Neural progenitor cell (in vitro differentiated cells): ENCODE measurements at regions not wholly inside any gene's neighbourhood (a gene's known extent, or its start where the extent isn't known, plus 50 kb on each side); places are given as distances from the start of the nearest gene placed in this dataset.

Source experiments
- CTCF ChIP-seq: fragments of 200-600 bp; sonication (generic); IDR thresholded peaks from 2 replicates; pipeline ENCODE4 v1.5.1; 2017; ENCODE audit warnings: antibody characterized with exemption, mild to moderate bottlenecking
- EZH2 ChIP-seq: fragments of 200-600 bp; sonication (generic); IDR thresholded peaks from 2 replicates; pipeline ENCODE4 v1.6.1; 2017; ENCODE audit warnings: antibody characterized with exemption, mild to moderate bottlenecking, moderate library complexity
- EZH2phosphoT487 ChIP-seq: fragments of 200-600 bp; sonication (generic); IDR thresholded peaks from 2 replicates; pipeline ENCODE4 v1.6.1; 2017; ENCODE audit warnings: antibody characterized with exemption

- TF ChIP-seq EZH2 (no peak), CTCF (no peak), EZH2phosphoT487 (no peak)
Observed at GRCh38 chr7:142560166-142560565, 189.1 kb upstream of the PRSS1 start.
